Panc1 (cell line): ENCODE measurements at regions not wholly inside any gene's neighbourhood (a gene's known extent, or its start where the extent isn't known, plus 50 kb on each side); places are given as distances from the start of the nearest gene placed in this dataset.

Source experiments
- ATAC-seq: fragments of 200-7000 bp; cut with Tn5 transposase; 2 replicates; pipeline ENCODE4 v1.9.1; 2020; ENCODE audit warnings: mild to moderate bottlenecking, moderate library complexity
- BruUV-seq: library from RNA; stranded (reverse); fragments of 400-500 nt; replicated peaks from 2 replicates; lab custom pipeline; 2021; lab: Mats Ljungman, UMichigan
- CTCF ChIA-PET: fragments of 300-600 bp; sonication (Branson Sonifier 250); formaldehyde crosslinking; loops from one replicate; lab custom pipeline; 2022; ENCODE audit warnings: antibody characterized with exemption; lab: Charles Lee
- POLR2A ChIA-PET: fragments of 300-600 bp; sonication (Branson Sonifier 250); formaldehyde crosslinking; loops from one replicate; lab custom pipeline; 2022; ENCODE audit warnings: antibody characterized with exemption; lab: Charles Lee
- DNase-seq: peaks from one replicate; pipeline ENCODE4 v3.0.0-alpha.2; 2010; ENCODE audit warnings: low read depth, low spot score
- H3K27ac ChIP-seq: 2 replicates; pipeline ENCODE4 v1.5.1; 2011; ENCODE audit warnings: mild to moderate bottlenecking, low read length, inconsistent platforms
- H3K27me3 ChIP-seq: fragments of 200-500 bp; sonication (Bioruptor generic); 2 replicates; pipeline ENCODE4 v1.6.0; 2014; ENCODE audit warnings: low read length, inconsistent platforms; ENCODE audit not compliant: control insufficient read depth, insufficient read depth
- H3K36me3 ChIP-seq: fragments of 200-500 bp; sonication (Bioruptor generic); 2 replicates; pipeline ENCODE4 v1.5.1; 2014; ENCODE audit warnings: inconsistent platforms, mild to moderate bottlenecking, low read length, moderate library complexity; ENCODE audit not compliant: control insufficient read depth, insufficient read depth
- H3K4me1 ChIP-seq: 2 replicates; pipeline ENCODE4 v1.5.1; 2011; ENCODE audit warnings: inconsistent platforms, mild to moderate bottlenecking, low read length, moderate library complexity; ENCODE audit not compliant: control insufficient read depth, insufficient read depth
- H3K4me3 ChIP-seq, 2 experiments: 2 replicates each; pipeline ENCODE4 v1.5.1; 2011 to 2012; ENCODE audit warnings: low read depth in 2 of 2, low read length in 2 of 2, mild to moderate bottlenecking in 2 of 2, inconsistent platforms in 1 of 2, moderate library complexity in 1 of 2
- H3K9me3 ChIP-seq: fragments of 200-500 bp; sonication (Bioruptor generic); 2 replicates; pipeline ENCODE4 v1.5.1; 2014; ENCODE audit warnings: low read depth, mild to moderate bottlenecking, inconsistent platforms, low read length, moderate library complexity; ENCODE audit not compliant: control insufficient read depth, insufficient read depth
- CTCF ChIP-seq: fragments of 450-650 bp; IDR thresholded peaks from 2 replicates; pipeline ENCODE4 v1.5.1; 2017; ENCODE audit warnings: mild to moderate bottlenecking
- POLR2AphosphoS5 ChIP-seq: IDR thresholded peaks from 2 replicates; pipeline ENCODE4 v1.6.1; 2012; ENCODE audit warnings: mild to moderate bottlenecking, low read depth, low read length, moderate library complexity
- SIN3A ChIP-seq: IDR thresholded peaks from 2 replicates; pipeline ENCODE4 v1.6.1; 2012; ENCODE audit warnings: low read depth, mild to moderate bottlenecking, low read length, moderate library complexity, borderline replicate concordance; ENCODE audit not compliant: insufficient read depth
- TCF7L2 ChIP-seq: IDR thresholded peaks from 2 replicates; pipeline ENCODE4 v1.6.1; 2011; ENCODE audit warnings: mild to moderate bottlenecking, low read depth, low read length, inconsistent platforms
- in situ Hi-C: cut with HindIII; loops from 2 replicates; pipeline ENCODE4 v1.10.0; 2016; ENCODE audit warnings: low sequenced_read_pairs, low pct_unique_long_range_greater_than_20kb
- intact Hi-C: fragments of 100-400 bp; cut with micrococcal nuclease; formaldehyde crosslinking; loops from one replicate; pipeline ENCODE4 v1.10.0; 2022; ENCODE audit not compliant: unreplicated experiment
- TF ChIP-seq, protein P1 (sequence below), 2 experiments: IDR thresholded peaks; 2 replicates each; pipeline ENCODE4 v1.6.1; 2011 to 2012; ENCODE audit warnings: low read depth in 2 of 2, control low read depth in 1 of 2, low read length in 1 of 2, mild to moderate bottlenecking in 1 of 2, moderate library complexity in 1 of 2; ENCODE audit not compliant: insufficient read depth in 1 of 2

DNA sequence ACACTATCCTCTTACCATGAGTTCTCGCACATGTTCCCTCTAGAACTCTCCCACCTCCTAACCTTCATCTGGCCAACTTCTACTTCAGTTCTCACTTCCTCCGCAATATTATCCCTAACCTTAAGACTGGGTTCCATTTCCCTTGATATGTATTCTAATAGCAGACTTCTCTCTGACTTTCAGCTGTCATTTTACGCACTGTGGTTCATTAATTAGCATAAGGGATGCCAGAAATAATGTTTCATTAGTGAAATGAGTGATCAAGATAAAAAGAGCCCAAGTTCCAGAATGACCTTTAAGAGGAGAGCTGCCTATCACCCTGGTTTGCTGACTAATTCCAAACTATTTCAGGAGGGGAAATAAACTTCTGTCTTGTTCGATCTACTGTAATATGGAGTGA is 108.6 kb upstream of the CCDC150 start:
- no peak overlapping the region for H3K27ac ChIP-seq
- ChIA-PET CTCF (no interaction called here), POLR2A (no interaction called here)
- no peaks in the 10 kb centered on the region for H3K9me3 ChIP-seq
- ATAC-seq: no peak
- TF ChIP-seq SIN3A (no peak), TCF7L2 (no peak)
- TF ChIP-seq, protein P1, sequence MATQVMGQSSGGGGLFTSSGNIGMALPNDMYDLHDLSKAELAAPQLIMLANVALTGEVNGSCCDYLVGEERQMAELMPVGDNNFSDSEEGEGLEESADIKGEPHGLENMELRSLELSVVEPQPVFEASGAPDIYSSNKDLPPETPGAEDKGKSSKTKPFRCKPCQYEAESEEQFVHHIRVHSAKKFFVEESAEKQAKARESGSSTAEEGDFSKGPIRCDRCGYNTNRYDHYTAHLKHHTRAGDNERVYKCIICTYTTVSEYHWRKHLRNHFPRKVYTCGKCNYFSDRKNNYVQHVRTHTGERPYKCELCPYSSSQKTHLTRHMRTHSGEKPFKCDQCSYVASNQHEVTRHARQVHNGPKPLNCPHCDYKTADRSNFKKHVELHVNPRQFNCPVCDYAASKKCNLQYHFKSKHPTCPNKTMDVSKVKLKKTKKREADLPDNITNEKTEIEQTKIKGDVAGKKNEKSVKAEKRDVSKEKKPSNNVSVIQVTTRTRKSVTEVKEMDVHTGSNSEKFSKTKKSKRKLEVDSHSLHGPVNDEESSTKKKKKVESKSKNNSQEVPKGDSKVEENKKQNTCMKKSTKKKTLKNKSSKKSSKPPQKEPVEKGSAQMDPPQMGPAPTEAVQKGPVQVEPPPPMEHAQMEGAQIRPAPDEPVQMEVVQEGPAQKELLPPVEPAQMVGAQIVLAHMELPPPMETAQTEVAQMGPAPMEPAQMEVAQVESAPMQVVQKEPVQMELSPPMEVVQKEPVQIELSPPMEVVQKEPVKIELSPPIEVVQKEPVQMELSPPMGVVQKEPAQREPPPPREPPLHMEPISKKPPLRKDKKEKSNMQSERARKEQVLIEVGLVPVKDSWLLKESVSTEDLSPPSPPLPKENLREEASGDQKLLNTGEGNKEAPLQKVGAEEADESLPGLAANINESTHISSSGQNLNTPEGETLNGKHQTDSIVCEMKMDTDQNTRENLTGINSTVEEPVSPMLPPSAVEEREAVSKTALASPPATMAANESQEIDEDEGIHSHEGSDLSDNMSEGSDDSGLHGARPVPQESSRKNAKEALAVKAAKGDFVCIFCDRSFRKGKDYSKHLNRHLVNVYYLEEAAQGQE (IDR thresholded peaks at IDR 0.05; ENCODE audit: insufficient read depth in 1 of 2, low read depth in 2 of 2, low read length in 1 of 2): no peak
- DNase-seq: no peak
- H3K4me1 ChIP-seq: peaks cover 3% of the 10 kb centered on the region
- BruUV-seq: no TSS peak
- H3K4me3 ChIP-seq: no peak overlapping the region
- no peaks in the 10 kb centered on the region for H3K27me3 ChIP-seq
- in situ Hi-C loops (no loop called here), intact Hi-C loops (no loop called here)
- H3K36me3 ChIP-seq: no peaks in the 10 kb centered on the region

- Histone ChIP-seq H3K4me1 (peaks cover 3% of the 10 kb centered on the region), H3K27ac (no peak overlapping the region), H3K36me3 (no peaks in the 10 kb centered on the region), H3K4me3 (no peak overlapping the region), H3K27me3 (no peaks in the 10 kb centered on the region), H3K9me3 (no peaks in the 10 kb centered on the region)
- in situ Hi-C loops (no loop called here), intact Hi-C loops (no loop called here)
- TF ChIP-seq SIN3A: no peak
- TF ChIP-seq, protein P1 (IDR thresholded peaks at IDR 0.05; ENCODE audit: insufficient read depth in 1 of 2, low read depth in 2 of 2, low read length in 1 of 2): no peak
- no peak for TF ChIP-seq TCF7L2
- no peak for TF ChIP-seq CTCF
- no peak for TF ChIP-seq POLR2AphosphoS5
- CTCF ChIA-PET: no interaction called here
- no TSS peak for BruUV-seq
- POLR2A ChIA-PET: no interaction called here
- no peak for DNase-seq
- no peak for ATAC-seq
Observed at GRCh38 chr2:196533772-196534397, 105.6 kb upstream of the CCDC150 start.
